GM10266 (cell line): ENCODE measurements at regions not wholly inside any gene's neighbourhood (a gene's known extent, or its start where the extent isn't known, plus 50 kb on each side); places are given as distances from the start of the nearest gene placed in this dataset.

ENCODE experiments used
- DNase-seq: peaks from one replicate; pipeline ENCODE4 v3.0.0; 2012; ENCODE audit errors: extremely low spot score
- TF ChIP-seq, protein P1 (sequence below): IDR thresholded peaks from 2 replicates; pipeline ENCODE4 v1.5.1; 2012; ENCODE audit warnings: mild to moderate bottlenecking, low read depth; ENCODE audit not compliant: control insufficient read depth, insufficient read depth; ENCODE audit errors: missing control alignments

DNA sequence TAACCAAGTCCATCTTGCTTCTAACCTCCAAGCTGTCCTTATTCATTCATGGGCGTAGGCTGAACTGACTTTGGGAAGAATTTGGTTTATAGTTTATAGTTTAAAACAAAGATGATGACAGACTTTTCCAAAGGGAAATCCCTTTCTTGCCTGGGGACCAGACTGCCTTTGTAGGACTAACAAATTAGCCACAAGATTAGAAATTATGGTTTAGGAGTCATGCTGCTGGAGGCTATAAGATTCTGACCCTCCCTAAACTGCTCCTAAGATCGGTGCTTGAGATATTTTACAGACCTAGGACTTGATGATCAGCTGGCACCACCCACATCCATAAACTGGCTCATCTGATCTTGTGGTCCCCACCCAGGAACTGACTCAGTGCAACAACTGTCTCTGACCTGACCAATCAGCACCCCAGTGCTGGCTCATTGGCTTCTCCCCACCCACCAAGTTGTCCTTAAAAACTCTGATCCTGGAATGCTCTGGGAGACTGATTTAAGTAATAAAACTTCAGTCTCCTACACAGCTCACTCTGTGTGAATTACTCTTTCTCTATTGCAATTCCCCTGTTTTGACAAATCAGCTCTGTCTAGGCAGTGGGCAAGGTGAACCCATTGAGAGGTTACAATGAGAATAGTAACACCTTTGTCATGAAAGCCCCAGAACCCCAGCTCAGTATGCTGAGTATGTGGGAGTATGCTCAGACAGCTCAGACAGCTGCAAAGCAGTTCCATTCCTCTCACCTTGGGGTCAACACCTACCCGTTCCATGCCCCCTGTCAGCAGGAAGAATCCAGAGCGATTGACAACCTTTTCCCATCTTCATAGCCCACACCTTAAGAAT is 51.6 kb upstream of the C15orf39 start:
- DNase-seq: no peak

GRCh38 chr15:75151214-75152128 is 50.2 kb upstream of the C15orf39 start:
- TF ChIP-seq, protein P1, sequence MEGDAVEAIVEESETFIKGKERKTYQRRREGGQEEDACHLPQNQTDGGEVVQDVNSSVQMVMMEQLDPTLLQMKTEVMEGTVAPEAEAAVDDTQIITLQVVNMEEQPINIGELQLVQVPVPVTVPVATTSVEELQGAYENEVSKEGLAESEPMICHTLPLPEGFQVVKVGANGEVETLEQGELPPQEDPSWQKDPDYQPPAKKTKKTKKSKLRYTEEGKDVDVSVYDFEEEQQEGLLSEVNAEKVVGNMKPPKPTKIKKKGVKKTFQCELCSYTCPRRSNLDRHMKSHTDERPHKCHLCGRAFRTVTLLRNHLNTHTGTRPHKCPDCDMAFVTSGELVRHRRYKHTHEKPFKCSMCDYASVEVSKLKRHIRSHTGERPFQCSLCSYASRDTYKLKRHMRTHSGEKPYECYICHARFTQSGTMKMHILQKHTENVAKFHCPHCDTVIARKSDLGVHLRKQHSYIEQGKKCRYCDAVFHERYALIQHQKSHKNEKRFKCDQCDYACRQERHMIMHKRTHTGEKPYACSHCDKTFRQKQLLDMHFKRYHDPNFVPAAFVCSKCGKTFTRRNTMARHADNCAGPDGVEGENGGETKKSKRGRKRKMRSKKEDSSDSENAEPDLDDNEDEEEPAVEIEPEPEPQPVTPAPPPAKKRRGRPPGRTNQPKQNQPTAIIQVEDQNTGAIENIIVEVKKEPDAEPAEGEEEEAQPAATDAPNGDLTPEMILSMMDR: no peak
- DNase-seq: no peak

More for the DNA sequence above, 51.6 kb upstream of the C15orf39 start:
- TF ChIP-seq, protein P1: no peak
